HG03066 (cell line): ENCODE measurements at regions not wholly inside any gene's neighbourhood (a gene's known extent, or its start where the extent isn't known, plus 50 kb on each side); places are given as distances from the start of the nearest gene placed in this dataset.

Experiments used
- ATAC-seq: cut with Tn5 transposase; IDR thresholded peaks from one replicate; pipeline ENCODE4 v1.9.1; 2021; ENCODE audit warnings: low read depth; ENCODE audit not compliant: unreplicated experiment

- peak; percentile 97 for ATAC-seq
Observed at GRCh38 chr3:70120357-70120966, 120.9 kb downstream of the SAMMSON start.

- no peak for ATAC-seq
Observed at GRCh38 chr3:70127192-70127591, 127.7 kb downstream of the SAMMSON start.

- no peak for ATAC-seq
Observed at GRCh38 chr3:70137366-70137765, 137.8 kb downstream of the SAMMSON start.

- ATAC-seq: no peak
Observed at GRCh38 chr3:70138606-70139005, 139.1 kb downstream of the SAMMSON start.
